Embryonic facial prominence (tissue), 1 donor: ENCODE measurements at regions not wholly inside any gene's neighbourhood (a gene's known extent, or its start where the extent isn't known, plus 50 kb on each side); places are given as distances from the start of the nearest gene placed in this dataset.

Source experiments
- DNase-seq: peaks from one replicate; pipeline ENCODE4 v3.0.0-alpha.2; 2016; ENCODE audit errors: extremely low spot score

DNA sequence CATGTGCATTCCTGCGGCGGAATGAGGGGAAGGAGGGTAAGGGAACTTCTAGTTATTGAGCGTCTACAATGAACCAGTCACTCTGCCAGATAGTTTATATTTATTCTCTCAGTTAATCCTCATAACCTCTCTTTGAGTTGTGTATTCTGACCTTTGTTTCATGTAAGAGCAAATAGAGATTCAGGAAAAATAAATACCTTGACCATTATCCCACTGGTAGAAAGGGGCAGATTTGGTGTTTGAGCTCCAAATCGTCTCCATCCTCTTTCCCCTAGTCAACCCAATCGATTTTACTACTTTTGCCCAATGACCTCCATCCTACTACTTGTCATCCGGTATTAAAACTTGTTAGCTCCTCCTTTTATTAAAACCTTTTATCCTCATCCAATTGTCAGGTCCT, 157.1 kb upstream of the SESN3 start:
- no peak for DNase-seq

GRCh38 chr11:95387325-95387724, 156.3 kb upstream of the SESN3 start:
- no peak for DNase-seq

- DNase-seq = no peak
These were observed 154.6 kb upstream of the SESN3 start for GRCh38 chr11:95385577-95385976.

DNA sequence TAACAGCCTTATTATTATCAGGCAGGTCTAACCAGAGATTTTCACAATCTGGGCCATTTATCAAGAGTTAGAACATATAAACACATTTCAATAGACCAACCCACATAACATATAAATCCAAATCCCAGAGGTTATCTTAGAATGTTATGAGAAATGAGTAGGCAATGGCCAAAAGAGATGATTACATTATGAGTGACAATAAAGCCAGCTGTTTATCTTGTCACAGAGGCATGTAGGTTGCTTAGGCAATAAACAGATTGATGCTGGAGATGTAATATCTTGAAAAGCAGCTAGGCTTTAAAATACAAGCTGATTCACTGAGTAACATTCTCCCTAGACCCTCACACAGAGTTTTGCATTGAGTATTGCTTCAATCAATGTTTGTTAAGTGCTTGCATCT, 148.5 kb upstream of the SESN3 start:
- DNase-seq = no peak

DNA sequence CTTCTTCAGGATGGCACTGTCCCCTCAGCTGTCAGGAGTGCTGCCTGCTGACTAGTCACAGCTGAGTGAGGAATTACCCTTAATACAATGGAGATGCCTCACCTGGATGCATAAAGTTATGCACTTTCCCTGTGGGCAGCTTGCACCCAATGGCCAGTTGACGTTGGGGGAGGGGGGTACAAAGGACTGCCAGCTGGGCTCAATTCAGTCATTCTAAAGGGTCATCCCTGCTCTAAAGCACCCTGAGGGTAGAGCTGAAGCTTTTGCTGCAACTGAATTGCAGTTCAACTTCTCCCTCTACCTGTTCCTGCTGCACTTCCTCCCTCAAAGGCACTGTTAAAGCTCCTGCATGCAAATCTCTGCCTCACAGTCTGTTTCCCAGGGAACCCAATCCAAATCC, 147.8 kb upstream of the SESN3 start:
- DNase-seq = no peak

DNA sequence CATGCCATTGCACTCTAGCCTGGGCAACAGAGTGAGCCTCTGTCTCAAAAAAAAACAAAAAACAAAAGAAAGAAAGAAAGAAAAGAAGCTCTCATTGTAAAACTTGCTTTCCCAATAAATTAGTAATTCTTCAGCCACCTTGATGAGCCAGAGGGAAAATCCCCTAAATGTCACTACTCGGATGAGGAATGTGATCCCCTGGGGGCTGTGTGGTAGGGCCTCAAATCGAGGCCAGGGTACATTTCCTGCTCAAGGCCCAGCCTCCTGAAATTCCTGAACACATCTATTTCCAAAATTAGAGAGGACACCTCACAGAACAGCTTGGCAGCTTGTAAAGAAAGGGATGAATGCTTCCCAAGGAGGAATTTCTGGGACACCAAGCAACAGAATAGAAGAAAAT, 147.1 kb upstream of the SESN3 start:
- DNase-seq = no peak

GRCh38 chr11:95375886-95376285, 144.9 kb upstream of the SESN3 start:
- no peak for DNase-seq

GRCh38 chr11:95375451-95375850, 144.4 kb upstream of the SESN3 start:
- DNase-seq = no peak

- DNase-seq = no peak
These were observed 143.1 kb upstream of the SESN3 start for GRCh38 chr11:95374105-95374504.

- DNase-seq = no peak
These were observed 142.2 kb upstream of the SESN3 start for GRCh38 chr11:95373241-95373640.

GRCh38 chr11:95372097-95372656, 141.2 kb upstream of the SESN3 start:
- DNase-seq = no peak

DNA sequence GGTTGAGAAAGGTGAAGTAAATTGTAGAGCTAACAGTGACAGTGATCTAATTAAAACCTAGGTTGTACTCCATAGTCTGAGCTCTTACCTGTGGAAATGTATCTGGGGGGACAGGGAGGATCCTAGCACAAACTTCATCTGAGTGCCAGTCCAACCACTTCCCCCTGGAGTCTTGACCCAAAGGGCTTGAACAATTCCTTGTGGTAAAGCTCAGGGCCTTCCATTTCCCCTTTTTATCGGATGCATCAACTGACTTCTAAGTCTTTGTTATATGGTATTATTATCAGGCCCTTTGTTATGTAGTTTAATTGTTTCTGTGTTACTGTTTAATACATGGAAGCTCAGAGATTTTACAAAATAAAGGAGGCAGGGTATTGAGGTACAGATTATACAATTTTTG, 140.2 kb upstream of the SESN3 start:
- DNase-seq = no peak

DNA sequence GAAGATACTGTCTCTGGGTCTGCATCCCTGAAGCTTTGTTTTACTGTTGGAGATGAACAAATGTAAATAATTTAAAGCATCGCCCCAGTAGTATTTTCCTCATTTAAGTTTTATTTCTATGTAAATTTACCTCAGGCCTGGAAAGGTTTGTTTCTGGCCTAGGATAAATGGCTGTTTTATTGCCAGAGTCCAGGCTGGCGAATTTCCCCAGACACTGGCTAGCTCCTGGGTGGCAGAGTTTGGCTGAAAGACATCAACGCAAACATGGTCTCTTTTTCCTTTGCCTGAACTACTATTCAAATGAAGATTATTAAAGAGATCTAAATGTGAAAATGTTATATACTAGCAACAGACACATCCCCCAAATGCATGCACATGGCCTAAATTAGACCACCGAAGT, 136.7 kb upstream of the SESN3 start:
- DNase-seq = no peak

DNA sequence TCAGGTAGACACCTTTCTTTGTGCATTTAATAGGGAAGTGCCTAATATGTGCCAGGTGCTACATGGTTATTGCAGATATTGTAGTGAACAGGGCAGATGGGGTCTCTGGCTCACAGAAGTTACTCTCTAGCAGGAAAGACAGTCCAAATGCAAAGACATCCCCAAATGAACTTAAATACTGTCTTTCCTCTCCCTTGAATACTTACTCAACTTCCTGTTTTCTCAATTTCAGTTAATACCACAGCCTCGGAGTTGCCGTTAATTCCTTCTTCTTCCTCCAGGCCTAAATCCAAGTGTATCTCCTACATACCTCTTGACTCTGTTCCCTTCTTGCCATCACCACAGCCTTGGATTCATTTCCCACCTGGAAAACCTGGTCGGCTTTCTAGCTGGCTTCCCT, 134.3 kb upstream of the SESN3 start:
- DNase-seq = no peak

DNA sequence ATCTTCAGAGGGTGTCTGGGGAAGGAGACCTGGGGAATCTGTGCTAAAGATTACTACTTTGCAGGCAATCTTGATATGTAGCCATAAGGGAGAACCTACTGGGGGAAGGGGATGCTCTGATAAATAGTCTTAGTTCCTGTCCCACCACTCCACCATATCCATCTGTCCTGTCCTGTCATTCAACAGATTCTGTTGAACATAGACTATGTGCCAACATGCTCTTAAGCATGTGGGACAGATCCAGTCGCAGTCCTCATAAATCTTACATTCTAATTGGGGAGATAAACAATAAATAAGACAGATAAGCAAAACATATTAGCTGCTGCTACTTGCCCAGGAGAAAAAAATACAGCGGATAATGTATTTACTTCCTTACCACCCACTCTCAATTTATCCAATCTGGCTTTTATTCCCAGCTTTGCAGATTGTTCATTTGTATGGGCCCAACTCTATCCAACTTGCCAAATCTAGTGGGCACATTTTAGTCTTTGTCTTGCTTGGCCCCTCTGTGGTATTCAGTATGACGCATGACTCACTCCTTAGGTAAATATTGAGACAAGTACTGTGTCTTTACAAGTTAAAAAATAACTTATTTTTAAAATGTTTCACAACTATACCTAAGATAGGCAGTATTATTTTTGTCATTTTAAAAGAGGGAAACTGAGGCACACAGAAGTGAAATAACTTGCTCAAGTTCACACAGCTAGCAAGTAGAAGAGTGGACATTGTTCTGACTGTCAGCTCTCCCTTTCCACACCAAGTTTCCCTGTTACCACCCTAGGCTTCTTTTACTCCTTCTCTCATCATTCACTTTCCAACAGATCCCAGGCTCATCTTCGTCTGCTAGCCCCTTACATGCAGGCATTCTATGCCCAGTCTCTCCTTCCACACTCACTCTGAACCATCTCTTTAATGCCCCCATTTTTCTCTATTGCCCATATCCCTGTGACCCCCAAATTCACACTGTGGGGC, 133.6 kb upstream of the SESN3 start:
- no peak for DNase-seq

GRCh38 chr11:95363708-95364107, 132.7 kb upstream of the SESN3 start:
- no peak for DNase-seq

GRCh38 chr11:95363164-95363563, 132.2 kb upstream of the SESN3 start:
- no peak for DNase-seq

- no peak for DNase-seq
These were observed 130.2 kb upstream of the SESN3 start for GRCh38 chr11:95361180-95361579.

GRCh38 chr11:95360377-95361075, 129.5 kb upstream of the SESN3 start:
- DNase-seq = no peak

DNA sequence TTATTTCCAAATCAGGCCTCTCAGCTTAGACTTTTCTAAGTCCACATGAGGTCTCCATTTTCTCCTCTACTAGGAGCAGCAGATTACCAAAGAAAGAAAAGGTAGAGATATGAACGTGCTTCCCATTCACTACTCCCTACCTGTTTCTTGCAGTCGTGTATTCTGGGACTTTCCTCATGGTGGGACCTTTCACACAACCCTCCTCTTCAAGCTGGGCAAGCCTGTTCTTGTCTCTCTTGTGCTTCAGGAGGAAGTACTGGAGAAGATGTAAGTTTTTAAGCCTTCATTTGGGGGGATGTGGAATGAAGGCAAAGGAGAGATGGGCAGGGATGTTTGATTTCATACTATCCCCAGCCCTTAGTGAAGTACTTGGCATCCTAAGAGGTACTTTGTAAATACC, 128.8 kb upstream of the SESN3 start:
- DNase-seq = no peak

- DNase-seq = no peak
These were observed 128.3 kb upstream of the SESN3 start for GRCh38 chr11:95359341-95359663.

DNA sequence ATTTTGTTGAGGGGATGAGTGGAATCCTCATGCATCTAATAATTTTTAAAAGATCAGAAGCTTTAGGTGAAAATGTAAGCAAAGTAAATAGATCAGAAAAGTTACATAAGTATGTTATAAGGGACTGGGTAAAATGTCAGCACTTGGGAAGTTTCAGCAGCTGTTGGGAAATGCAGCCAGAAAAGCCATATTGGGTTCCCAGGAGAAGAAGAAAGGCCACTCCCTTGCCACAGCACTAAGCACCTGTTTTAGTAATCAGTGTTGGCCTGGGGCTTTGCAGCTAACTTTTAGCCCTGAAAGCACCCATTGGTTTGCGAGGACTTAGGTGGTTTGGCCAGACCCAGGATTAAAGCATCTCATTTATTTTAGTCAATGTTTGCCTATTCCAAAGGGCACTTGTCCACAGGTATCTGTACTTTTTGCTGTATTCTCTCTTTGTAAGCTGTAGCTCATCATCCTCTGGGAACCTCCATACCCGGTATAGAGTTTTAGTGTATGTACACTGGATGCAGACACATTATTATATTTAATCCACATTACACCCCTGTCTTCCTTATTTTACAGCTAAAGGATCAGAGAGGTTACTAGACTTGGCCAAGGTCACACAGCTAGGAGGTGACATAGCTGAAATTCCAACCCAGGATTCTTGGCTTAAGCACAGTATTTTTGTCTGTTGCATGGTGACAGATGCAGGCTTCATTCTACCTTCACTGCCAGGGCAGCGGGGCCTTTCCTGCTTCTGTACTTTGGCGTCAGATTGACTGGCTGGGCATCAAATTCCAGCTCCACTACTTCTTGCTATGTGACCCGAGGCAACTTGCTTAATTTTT, 127.7 kb upstream of the SESN3 start:
- DNase-seq = no peak
